Endothelial cell of umbilical vein (primary cell): ENCODE measurements at regions not wholly inside any gene's neighbourhood (a gene's known extent, or its start where the extent isn't known, plus 50 kb on each side); places are given as distances from the start of the nearest gene placed in this dataset.

Experiments
- BruUV-seq: library from RNA; stranded (reverse); fragments of 400-500 nt; replicated peaks from 2 replicates; lab custom pipeline; 2021; lab: Mats Ljungman, UMichigan
- CTCF ChIA-PET: fragments of 300-600, 350-600 bp; sonication (Branson Sonifier 250); formaldehyde crosslinking; loops from one replicate; lab custom pipeline; 2021; ENCODE audit warnings: antibody characterized with exemption, inconsistent platforms; lab: Charles Lee
- POLR2A ChIA-PET: fragments of 300-600, 350-600 bp; sonication (Branson Sonifier 250); formaldehyde crosslinking; loops from one replicate; lab custom pipeline; 2021; ENCODE audit warnings: antibody characterized with exemption, inconsistent platforms; lab: Charles Lee
- DNase-seq: peaks from one replicate; pipeline ENCODE4 v3.0.0-alpha.2; 2011; ENCODE audit warnings: low read depth, low spot score
- FAIRE-seq: peaks from 2 replicates; lab custom pipeline; 2011; peaks lifted over from hg19 to GRCh38; lab: Jason Lieb, UNC
- H2AFZ ChIP-seq: 2 replicates; pipeline ENCODE4 v1.6.0; 2012; ENCODE audit warnings: low read depth, low read length, control low read depth, inconsistent platforms
- H3K27ac ChIP-seq: 2 replicates; pipeline ENCODE4 v1.5.1; 2011; ENCODE audit warnings: low read depth, mild to moderate bottlenecking, control low read depth, low read length, moderate library complexity; ENCODE audit not compliant: insufficient read depth
- H3K27me3 ChIP-seq, 2 experiments: 2 replicates each; pipeline versions ENCODE4 v1.6.0 to v1.6.1; 2011; ENCODE audit warnings: low read length in 2 of 2, mixed read lengths in 1 of 2; ENCODE audit not compliant: control insufficient read depth in 2 of 2, insufficient read depth in 2 of 2
- H3K36me3 ChIP-seq, 2 experiments: 2 replicates in 1 of 2; 3 replicates in 1 of 2; pipeline ENCODE4 v1.5.1; 2011; ENCODE audit warnings: low read length in 2 of 2, mild to moderate bottlenecking in 1 of 2, moderate library complexity in 1 of 2; ENCODE audit not compliant: control insufficient read depth in 2 of 2, insufficient read depth in 2 of 2; ENCODE audit errors: extremely low read depth in 1 of 2
- H3K4me1 ChIP-seq: 3 replicates; pipeline ENCODE4 v1.5.1; 2011; ENCODE audit warnings: mild to moderate bottlenecking, low read length; ENCODE audit not compliant: control insufficient read depth, insufficient read depth; ENCODE audit errors: extremely low read depth
- H3K4me2 ChIP-seq: 2 replicates; pipeline ENCODE4 v1.6.1; 2011; ENCODE audit warnings: low read length, control low read depth, mixed read lengths; ENCODE audit not compliant: insufficient read depth
- H3K4me3 ChIP-seq, 3 experiments: fragments of 200-600 bp in 1 of 3; sonication (generic), shearing (Covaris generic) in 1 of 3; replicated peaks in 1 of 3; 2 replicates each; pipeline ENCODE4 v1.5.1; 2011 to 2016; ENCODE audit warnings: control low read depth in 3 of 3, low read length in 3 of 3, mild to moderate bottlenecking in 2 of 3, inconsistent platforms in 1 of 3, low read depth in 1 of 3, moderate library complexity in 1 of 3; ENCODE audit not compliant: insufficient read depth in 1 of 3
- H3K79me2 ChIP-seq: 2 replicates; pipeline ENCODE4 v1.6.0; 2012; ENCODE audit warnings: low read length, inconsistent platforms; ENCODE audit not compliant: control insufficient read depth, insufficient read depth
- H3K9ac ChIP-seq: replicated peaks from 2 replicates; pipeline ENCODE3; 2011; ENCODE audit warnings: low read length, control low read depth; ENCODE audit not compliant: insufficient read depth; ENCODE audit errors: extremely low read depth
- H3K9me1 ChIP-seq: replicated peaks from 3 replicates; pipeline ENCODE4 v1.6.0; 2011; ENCODE audit warnings: mild to moderate bottlenecking, low read length; ENCODE audit not compliant: control insufficient read depth, insufficient read depth; ENCODE audit errors: extremely low read depth
- H3K9me3 ChIP-seq: replicated peaks from 2 replicates; pipeline ENCODE4 v1.5.1; 2012; ENCODE audit warnings: low read length, inconsistent platforms; ENCODE audit not compliant: control insufficient read depth, insufficient read depth
- H4K20me1 ChIP-seq: replicated peaks from 2 replicates; pipeline ENCODE3; 2011; ENCODE audit warnings: mild to moderate bottlenecking, low read length; ENCODE audit not compliant: control insufficient read depth, insufficient read depth; ENCODE audit errors: extremely low read depth
- CTCF ChIP-seq, 2 donors: IDR thresholded peaks; 1 replicate in 1 of 2; 2 replicates in 1 of 2; pipeline ENCODE4 v1.5.1; 2011; ENCODE audit warnings: low read length in 2 of 2, mild to moderate bottlenecking in 2 of 2, moderate library complexity in 2 of 2, control low read depth in 1 of 2, inconsistent platforms in 1 of 2, low read depth in 1 of 2; ENCODE audit not compliant: insufficient read depth in 1 of 2; ENCODE audit errors: extremely low read depth in 1 of 2
- EZH2 ChIP-seq: IDR thresholded peaks from 2 replicates; pipeline ENCODE4 v1.6.1; 2012; ENCODE audit warnings: borderline replicate concordance, low read depth, mild to moderate bottlenecking, moderate library complexity, low read length, inconsistent platforms; ENCODE audit not compliant: severe bottlenecking
- FOS ChIP-seq: IDR thresholded peaks from 2 replicates; pipeline ENCODE4 v1.6.1; 2011; ENCODE audit warnings: mild to moderate bottlenecking, low read length, moderate library complexity, borderline replicate concordance; ENCODE audit not compliant: insufficient read depth
- GATA2 ChIP-seq: IDR thresholded peaks from 2 replicates; pipeline ENCODE4 v1.7.0; 2011; ENCODE audit warnings: low read depth, mild to moderate bottlenecking, moderate library complexity, mixed read lengths, low read length; ENCODE audit not compliant: insufficient read length, insufficient read depth
- JUN ChIP-seq: IDR thresholded peaks from 2 replicates; pipeline ENCODE4 v1.6.1; 2011; ENCODE audit warnings: borderline replicate concordance, low read depth; ENCODE audit not compliant: insufficient read length, insufficient read depth
- MAX ChIP-seq: IDR thresholded peaks from 2 replicates; pipeline ENCODE4 v1.6.1; 2011; ENCODE audit not compliant: insufficient read depth, insufficient read length
- MYC ChIP-seq: IDR thresholded peaks from one replicate; pipeline ENCODE4 v1.6.1; 2011; ENCODE audit warnings: mild to moderate bottlenecking, low read depth, low read length
- POLR2A ChIP-seq: IDR thresholded peaks from 2 replicates; pipeline ENCODE4 v1.6.1; 2012; ENCODE audit warnings: low read depth, mild to moderate bottlenecking, control low read depth, low read length
- POLR2AphosphoS5 ChIP-seq: IDR thresholded peaks from 2 replicates; pipeline ENCODE4 v1.6.1; 2012; ENCODE audit warnings: low read depth, mild to moderate bottlenecking, control low read depth, low read length, moderate library complexity; ENCODE audit not compliant: insufficient read depth
- dilution Hi-C: fragments of 300-500 bp; cut with MboI; formaldehyde crosslinking; loops from one replicate; pipeline ENCODE4 v1.15.0; 2019; ENCODE audit warnings: low sequenced_read_pairs; ENCODE audit not compliant: extremely low pct_ligation_motif_present
- intact Hi-C: fragments of 100-400 bp; cut with micrococcal nuclease; formaldehyde crosslinking; loops from one replicate; pipeline ENCODE4 v1.10.0; 2022

- dilution Hi-C loops, result no loop called here
- Histone ChIP-seq H3K4me1 (no peaks in the 10 kb centered on the region), H3K9ac (no peak overlapping the region), H3K27ac (no peak overlapping the region), H2AFZ (no peak overlapping the region), H3K36me3 (no peaks in the 10 kb centered on the region), H3K79me2 (no peaks in the 10 kb centered on the region), H3K4me3 (no peak overlapping the region), H3K9me1 (no peaks in the 10 kb centered on the region), H3K27me3 (peaks cover 5 to 21% of the 10 kb centered on the region in 2 experiments), H4K20me1 (no peaks in the 10 kb centered on the region), H3K4me2 (no peak overlapping the region), H3K9me3 (no peaks in the 10 kb centered on the region)
- intact Hi-C loops, result no loop called here
- ChIA-PET POLR2A (interaction anchor here (0.6 kb wide), 1 partner anchor 23 kb away, joined by 3 read pairs; no protein-coding TSS in a partner anchor), CTCF (interaction anchor here (0.7 kb wide), 1 partner anchor 8 kb away, joined by 3 read pairs; no protein-coding TSS in a partner anchor)
- TF ChIP-seq CTCF (IDR thresholded peaks at IDR 0.05; ENCODE audit: extremely low read depth in 1 of 2, insufficient read depth in 1 of 2, low read depth in 1 of 2, low read length in 2 of 2), result no peak
- no peak for TF ChIP-seq MYC
- no peak for TF ChIP-seq FOS
- TF ChIP-seq POLR2A, result no peak
- no peak for TF ChIP-seq JUN
- no peak for TF ChIP-seq MAX
- no peak for TF ChIP-seq POLR2AphosphoS5
- no peak for TF ChIP-seq EZH2
- TF ChIP-seq GATA2, result no peak
- FAIRE-seq (no peak), DNase-seq (no peak)
- no TSS peak for BruUV-seq
Measured at GRCh38 chr18:55031979-55032378, 72.7 kb upstream of the CCDC68 start.
